Inferior parietal cortex (tissue), 1 donor: ENCODE measurements at regions not wholly inside any gene's neighbourhood (a gene's known extent, or its start where the extent isn't known, plus 50 kb on each side); places are given as distances from the start of the nearest gene placed in this dataset.
"Not testable (repeated sequence)": the region's sequence is repeated elsewhere in the genome, so short reads cannot be mapped to it uniquely, and the experiment has no call there.

ENCODE experiments used
- DNase-seq: peaks from one replicate; pipeline ENCODE4 v3.0.0-alpha.2; 2016; ENCODE audit errors: extremely low spot score

GRCh38 chr5:63124266-63124665 is 545.6 kb downstream of the LRRC70 start:
- no peak for DNase-seq

GRCh38 chr5:63121471-63121870 is 542.9 kb downstream of the LRRC70 start:
- DNase-seq = no peak

- DNase-seq = no peak
Observed at GRCh38 chr5:63118221-63118620, 539.6 kb downstream of the LRRC70 start.

GRCh38 chr5:63111891-63112290 is 533.3 kb downstream of the LRRC70 start:
- no peak for DNase-seq

- DNase-seq = no peak
Observed at GRCh38 chr5:63101870-63102269, 523.3 kb downstream of the LRRC70 start.

GRCh38 chr5:63097286-63097685 is 518.7 kb downstream of the LRRC70 start:
- DNase-seq = no peak

GRCh38 chr5:63094730-63095129 is 516.1 kb downstream of the LRRC70 start:
- DNase-seq = no peak

- no peak for DNase-seq
Observed at GRCh38 chr5:63089147-63089546, 510.5 kb downstream of the LRRC70 start.

GRCh38 chr5:63085561-63085960 is 506.9 kb downstream of the LRRC70 start:
- DNase-seq = no peak

GRCh38 chr5:63083689-63084088 is 505.1 kb downstream of the LRRC70 start:
- DNase-seq = not testable (repeated sequence)

- DNase-seq = no peak
Observed at GRCh38 chr5:63081402-63081801, 502.8 kb downstream of the LRRC70 start.

- DNase-seq = no peak
Observed at GRCh38 chr5:63070001-63070400, 491.4 kb downstream of the LRRC70 start.

- no peak for DNase-seq
Observed at GRCh38 chr5:63055421-63055820, 476.8 kb downstream of the LRRC70 start.

- DNase-seq = no peak
Observed at GRCh38 chr5:63053019-63053638, 474.5 kb downstream of the LRRC70 start.

- no peak for DNase-seq
Observed at GRCh38 chr5:63050916-63051315, 472.3 kb downstream of the LRRC70 start.

GRCh38 chr5:63049935-63050334 is 471.3 kb downstream of the LRRC70 start:
- DNase-seq = no peak

- no peak for DNase-seq
Observed at GRCh38 chr5:63043792-63044191, 465.2 kb downstream of the LRRC70 start.

GRCh38 chr5:63032343-63032742 is 453.7 kb downstream of the LRRC70 start:
- no peak for DNase-seq

- DNase-seq = no peak
Observed at GRCh38 chr5:63029891-63030290, 451.3 kb downstream of the LRRC70 start.

- DNase-seq = no peak
Observed at GRCh38 chr5:63025679-63026078, 447.1 kb downstream of the LRRC70 start.

- no peak for DNase-seq
Observed at GRCh38 chr5:63022403-63022802, 443.8 kb downstream of the LRRC70 start.

- DNase-seq = no peak
Observed at GRCh38 chr5:63011158-63011557, 432.5 kb downstream of the LRRC70 start.

- DNase-seq = no peak
Observed at GRCh38 chr5:63008195-63008594, 429.6 kb downstream of the LRRC70 start.

GRCh38 chr5:62994842-62995241 is 416.2 kb downstream of the LRRC70 start:
- DNase-seq = not testable (repeated sequence)
